GM23248 (cell line): ENCODE measurements at regions not wholly inside any gene's neighbourhood (a gene's known extent, or its start where the extent isn't known, plus 50 kb on each side); places are given as distances from the start of the nearest gene placed in this dataset.

Source experiments
- DNase-seq: peaks from one replicate; pipeline ENCODE4 v3.0.0-alpha.2; 2015
- H2AFZ ChIP-seq: fragments of 200-600 bp; sonication (generic); 2 replicates; pipeline ENCODE4 v1.6.1; 2016; ENCODE audit warnings: antibody characterized with exemption
- H3F3A ChIP-seq: fragments of 200-600 bp; sonication (generic); 2 replicates; pipeline ENCODE4 v1.6.1; 2016; ENCODE audit warnings: mild to moderate bottlenecking, antibody characterized with exemption, mixed run types; ENCODE audit not compliant: insufficient read depth
- H3K27ac ChIP-seq: fragments of 200-600 bp; sonication (generic); 2 replicates; pipeline ENCODE4 v1.5.1; 2016; ENCODE audit warnings: mild to moderate bottlenecking
- H3K27me3 ChIP-seq: fragments of 200-600 bp; sonication (generic); replicated peaks from 2 replicates; pipeline ENCODE4 v1.6.1; 2016; ENCODE audit warnings: mild to moderate bottlenecking; ENCODE audit not compliant: insufficient read depth
- H3K36me3 ChIP-seq: fragments of 200-600 bp; sonication (generic); 2 replicates; pipeline ENCODE4 v1.6.1; 2016; ENCODE audit warnings: low read depth, mild to moderate bottlenecking
- H3K4me1 ChIP-seq: fragments of 200-600 bp; sonication (generic); 2 replicates; pipeline ENCODE4 v1.6.1; 2016; ENCODE audit warnings: mild to moderate bottlenecking; ENCODE audit not compliant: insufficient read depth
- H3K4me2 ChIP-seq: fragments of 200-600 bp; sonication (generic); one replicate; pipeline ENCODE4 v1.6.1; 2016; ENCODE audit warnings: mild to moderate bottlenecking; ENCODE audit not compliant: unreplicated experiment
- H3K4me3 ChIP-seq: fragments of 200-600 bp; sonication (generic); 2 replicates; pipeline ENCODE4 v1.5.1; 2016; ENCODE audit warnings: mild to moderate bottlenecking
- H3K79me2 ChIP-seq: fragments of 200-600 bp; sonication (generic); 2 replicates; pipeline ENCODE4 v1.6.1; 2016; ENCODE audit warnings: mild to moderate bottlenecking; ENCODE audit not compliant: insufficient read depth
- H3K9ac ChIP-seq: fragments of 200-600 bp; sonication (generic); 2 replicates; pipeline ENCODE4 v1.6.1; 2016; ENCODE audit warnings: mild to moderate bottlenecking
- H3K9me2 ChIP-seq: fragments of 200-600 bp; sonication (generic); 2 replicates; pipeline ENCODE4 v1.6.1; 2016; ENCODE audit warnings: mixed run types, mild to moderate bottlenecking, moderate library complexity; ENCODE audit not compliant: insufficient read depth
- H3K9me3 ChIP-seq: fragments of 200-600 bp; sonication (generic); one replicate; pipeline ENCODE4 v1.6.1; 2017; ENCODE audit warnings: low read depth
- H4K20me1 ChIP-seq: fragments of 200-600 bp; sonication (generic); 2 replicates; pipeline ENCODE4 v1.6.0; 2016; ENCODE audit not compliant: insufficient read depth
- EZH2 ChIP-seq: fragments of 200-600 bp; sonication (generic); IDR thresholded peaks from 2 replicates; pipeline ENCODE4 v1.6.1; 2018; ENCODE audit warnings: antibody characterized with exemption, mild to moderate bottlenecking; ENCODE audit not compliant: insufficient read depth, poor library complexity, severe bottlenecking
- EZH2phosphoT487 ChIP-seq: fragments of 200-600 bp; sonication (generic); IDR thresholded peaks from 2 replicates; pipeline ENCODE4 v1.6.1; 2018; ENCODE audit warnings: antibody characterized with exemption, moderate library complexity, mild to moderate bottlenecking, low read depth; ENCODE audit not compliant: insufficient read depth
- WGBS, 2 experiments: methylation state at CpG; one replicate each; pipeline ENCODE4 v1.1.6; 2015 to 2017; ENCODE audit warnings: low lambda C conversion rate in 2 of 2, low coverage in 1 of 2; ENCODE audit errors: missing lambda C conversion rate in 2 of 2; 5-methylcytosine and 5-hydroxymethylcytosine counted together
- in situ Hi-C: fragments of 300-500 bp; cut with MboI; formaldehyde crosslinking; loops from 2 replicates; pipeline ENCODE4 v1.15.0; 2020

DNA sequence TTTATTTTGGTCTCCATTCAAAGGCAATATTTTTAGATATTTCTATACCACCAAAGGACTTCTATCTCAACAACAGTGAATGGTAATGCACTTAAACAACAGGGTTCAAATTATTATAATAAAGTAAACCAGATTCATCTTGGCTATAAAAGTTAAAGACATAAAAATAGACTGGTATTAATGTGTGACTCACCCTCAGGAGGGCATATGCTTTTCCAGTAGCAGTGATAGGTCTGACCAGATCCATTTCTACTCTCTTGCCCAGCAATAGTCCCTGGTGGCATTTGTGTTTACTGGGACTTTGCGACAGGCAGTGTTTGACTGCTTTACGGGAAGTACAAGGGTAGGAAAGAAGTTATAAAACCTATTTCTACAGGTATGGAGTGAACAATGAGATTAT, 353.2 kb upstream of the ATP2B1 start:
- 97 to 100% methylated on average over 2 of the region's 2 CpGs for WGBS, 2 experiments
- Histone ChIP-seq H3F3A (peaks cover 5% of the 10 kb centered on the region; the same call in 1 of the 2 replicates), H3K4me1 (peaks cover 32% of the 10 kb centered on the region), H3K27me3 (no peaks in the 10 kb centered on the region), H3K9me3 (no peaks in the 10 kb centered on the region), H3K27ac (no peak overlapping the region), H3K9ac (no peak overlapping the region), H3K4me3 (no peak overlapping the region), H3K9me2 (no peaks in the 10 kb centered on the region), H3K79me2 (no peaks in the 10 kb centered on the region), H4K20me1 (no peaks in the 10 kb centered on the region), H3K4me2 (no peak overlapping the region), H2AFZ (no peak overlapping the region), H3K36me3 (no peaks in the 10 kb centered on the region)
- TF ChIP-seq EZH2phosphoT487 = no peak
- DNase-seq = peak; percentile 34
- in situ Hi-C loops = no loop called here

DNA sequence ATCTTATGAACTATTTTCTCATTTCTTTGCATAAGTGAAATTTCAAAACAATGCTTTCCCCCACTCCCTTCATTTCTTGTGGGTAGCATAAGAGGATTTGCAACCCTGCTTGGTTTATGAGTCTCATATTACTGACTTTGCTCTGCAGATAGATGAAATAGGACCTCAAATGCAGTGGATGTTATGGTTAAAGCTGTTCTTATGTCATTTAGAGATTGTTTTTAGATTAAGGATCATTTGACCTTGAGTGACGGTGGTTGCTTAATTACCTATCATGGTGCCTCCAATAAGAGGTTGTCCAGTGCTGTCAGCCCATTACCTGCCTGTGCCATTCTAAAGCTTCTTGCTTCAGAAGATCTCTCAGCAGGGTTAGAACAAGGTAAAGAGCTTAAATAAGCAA, 351.4 kb upstream of the ATP2B1 start:
- WGBS, 2 experiments = 100% methylated on average over 1 of the region's 1 CpG
- Histone ChIP-seq H3K4me1 (peaks cover 27% of the 10 kb centered on the region), H3K36me3 (no peaks in the 10 kb centered on the region), H3K4me3 (no peak overlapping the region), H3K79me2 (no peaks in the 10 kb centered on the region), H4K20me1 (no peaks in the 10 kb centered on the region), H3K9me2 (no peaks in the 10 kb centered on the region), H3F3A (peaks cover 8% of the 10 kb centered on the region), H3K9me3 (no peaks in the 10 kb centered on the region), H2AFZ (no peak overlapping the region), H3K27me3 (no peaks in the 10 kb centered on the region), H3K9ac (no peak overlapping the region), H3K27ac (no peak overlapping the region), H3K4me2 (no peak overlapping the region)
- no peak for DNase-seq
- TF ChIP-seq EZH2 (no peak), EZH2phosphoT487 (no peak)
- in situ Hi-C loops = no loop called here

DNA sequence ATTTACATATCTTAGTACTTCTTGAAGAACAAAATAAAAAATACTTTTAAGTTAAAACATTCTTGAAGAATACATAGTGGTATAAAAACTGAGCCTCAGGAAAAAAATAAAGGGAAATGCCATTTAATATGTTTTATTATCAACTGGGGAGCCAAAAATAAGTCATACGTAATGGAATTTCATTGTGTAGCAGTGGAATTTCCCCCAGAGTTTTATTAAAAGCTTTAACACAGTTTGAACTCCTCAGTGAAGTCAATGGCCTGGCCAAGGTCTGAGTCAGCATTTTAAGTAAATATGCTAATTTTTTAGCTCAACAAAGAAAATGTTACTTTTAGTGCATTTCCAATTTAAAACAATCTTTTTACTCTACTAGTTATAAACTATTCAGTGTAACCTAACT, 350.1 kb upstream of the ATP2B1 start:
- peak overlapping the region; percentile 30; the same call in 1 of the 2 replicates for H3K27ac ChIP-seq
- H3K79me2 ChIP-seq = no peaks in the 10 kb centered on the region
- peak overlapping the region; percentile 0 for H3K4me2 ChIP-seq
- H3K9me3 ChIP-seq = no peaks in the 10 kb centered on the region
- peak; percentile 88 for DNase-seq
- H4K20me1 ChIP-seq = no peaks in the 10 kb centered on the region
- no peak overlapping the region for H3K4me3 ChIP-seq
- no peak for TF ChIP-seq EZH2phosphoT487
- no peak for TF ChIP-seq EZH2
- peaks cover 24% of the 10 kb centered on the region for H3K4me1 ChIP-seq
- H3F3A ChIP-seq = peaks cover 12% of the 10 kb centered on the region
- in situ Hi-C loops = no loop called here
- H3K36me3 ChIP-seq = no peaks in the 10 kb centered on the region
- no peak overlapping the region for H2AFZ ChIP-seq
- WGBS, 2 experiments = 0% methylated on average over 1 of the region's 1 CpG
- H3K27me3 ChIP-seq = no peaks in the 10 kb centered on the region
- no peak overlapping the region for H3K9ac ChIP-seq
- no peaks in the 10 kb centered on the region for H3K9me2 ChIP-seq

DNA sequence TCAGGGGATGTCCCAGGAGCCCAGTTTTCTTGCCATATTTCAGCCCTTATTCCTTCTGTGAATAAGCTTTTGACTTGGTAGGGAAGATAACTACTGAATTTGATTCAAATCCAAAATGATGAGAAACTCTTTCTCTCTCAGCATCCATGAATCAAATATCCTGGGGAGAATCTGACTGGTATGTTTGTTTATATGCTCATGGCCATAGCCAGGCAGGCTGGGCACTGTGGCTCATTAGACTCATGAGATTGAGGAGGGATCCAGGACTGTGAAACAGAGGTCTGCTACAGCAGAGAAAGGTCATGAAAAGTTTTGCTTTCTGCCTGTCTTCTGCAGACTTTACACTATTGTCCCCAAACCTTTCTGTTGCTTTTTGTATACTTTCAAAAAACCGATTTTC, 346.4 kb upstream of the ATP2B1 start:
- in situ Hi-C loops = no loop called here
- Histone ChIP-seq H2AFZ (no peak overlapping the region), H3K9me3 (no peaks in the 10 kb centered on the region), H4K20me1 (no peaks in the 10 kb centered on the region), H3K79me2 (no peaks in the 10 kb centered on the region), H3K27me3 (no peaks in the 10 kb centered on the region), H3K36me3 (no peaks in the 10 kb centered on the region), H3F3A (peaks cover 12% of the 10 kb centered on the region), H3K4me2 (no peak overlapping the region), H3K9me2 (no peaks in the 10 kb centered on the region), H3K4me1 (peaks cover 24% of the 10 kb centered on the region), H3K27ac (no peak overlapping the region), H3K4me3 (no peak overlapping the region), H3K9ac (no peak overlapping the region)
- peak; percentile 48 for DNase-seq
- 94 to 95% methylated on average over 1 of the region's 1 CpG for WGBS, 2 experiments
- no peak for TF ChIP-seq EZH2phosphoT487
- no peak for TF ChIP-seq EZH2

DNA sequence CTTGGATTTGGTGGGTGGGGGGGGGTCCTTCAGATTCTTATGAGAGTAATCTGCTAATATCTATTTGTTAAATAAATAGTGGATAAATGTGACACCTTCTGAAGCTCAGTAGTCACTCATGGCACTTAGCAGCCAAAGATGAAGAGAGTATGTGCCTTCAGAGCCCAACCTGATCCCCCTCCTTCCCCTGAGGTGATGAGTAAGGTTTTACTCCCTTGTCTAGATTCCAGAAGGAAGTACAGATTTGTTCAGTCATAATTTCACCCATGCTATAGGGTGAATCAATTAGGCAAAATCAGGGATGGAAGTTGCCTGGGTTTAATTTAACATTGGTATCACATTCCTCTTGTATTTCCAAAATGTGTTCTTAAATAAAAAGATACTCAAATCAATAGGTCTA, 340.3 kb upstream of the ATP2B1 start:
- Histone ChIP-seq H3K27me3 (no peaks in the 10 kb centered on the region), H3F3A (no peaks in the 10 kb centered on the region), H3K4me1 (peaks cover 4% of the 10 kb centered on the region; the same call in 1 of the 2 replicates), H3K79me2 (no peaks in the 10 kb centered on the region), H3K9me2 (no peaks in the 10 kb centered on the region), H4K20me1 (no peaks in the 10 kb centered on the region), H3K9ac (no peak overlapping the region), H3K36me3 (no peaks in the 10 kb centered on the region), H3K4me2 (no peak overlapping the region), H3K27ac (no peak overlapping the region), H2AFZ (no peak overlapping the region), H3K4me3 (no peak overlapping the region), H3K9me3 (no peaks in the 10 kb centered on the region)
- DNase-seq = peak; percentile 9
- no peak for TF ChIP-seq EZH2phosphoT487
- TF ChIP-seq EZH2 = no peak
- in situ Hi-C loops = no loop called here
